HG03039 (cell line): ENCODE measurements at regions not wholly inside any gene's neighbourhood (a gene's known extent, or its start where the extent isn't known, plus 50 kb on each side); places are given as distances from the start of the nearest gene placed in this dataset.

ENCODE experiments used
- ATAC-seq: cut with Tn5 transposase; IDR thresholded peaks from one replicate; pipeline ENCODE4 v1.9.1; 2021; ENCODE audit warnings: mild to moderate bottlenecking, moderate library complexity; ENCODE audit not compliant: unreplicated experiment

DNA sequence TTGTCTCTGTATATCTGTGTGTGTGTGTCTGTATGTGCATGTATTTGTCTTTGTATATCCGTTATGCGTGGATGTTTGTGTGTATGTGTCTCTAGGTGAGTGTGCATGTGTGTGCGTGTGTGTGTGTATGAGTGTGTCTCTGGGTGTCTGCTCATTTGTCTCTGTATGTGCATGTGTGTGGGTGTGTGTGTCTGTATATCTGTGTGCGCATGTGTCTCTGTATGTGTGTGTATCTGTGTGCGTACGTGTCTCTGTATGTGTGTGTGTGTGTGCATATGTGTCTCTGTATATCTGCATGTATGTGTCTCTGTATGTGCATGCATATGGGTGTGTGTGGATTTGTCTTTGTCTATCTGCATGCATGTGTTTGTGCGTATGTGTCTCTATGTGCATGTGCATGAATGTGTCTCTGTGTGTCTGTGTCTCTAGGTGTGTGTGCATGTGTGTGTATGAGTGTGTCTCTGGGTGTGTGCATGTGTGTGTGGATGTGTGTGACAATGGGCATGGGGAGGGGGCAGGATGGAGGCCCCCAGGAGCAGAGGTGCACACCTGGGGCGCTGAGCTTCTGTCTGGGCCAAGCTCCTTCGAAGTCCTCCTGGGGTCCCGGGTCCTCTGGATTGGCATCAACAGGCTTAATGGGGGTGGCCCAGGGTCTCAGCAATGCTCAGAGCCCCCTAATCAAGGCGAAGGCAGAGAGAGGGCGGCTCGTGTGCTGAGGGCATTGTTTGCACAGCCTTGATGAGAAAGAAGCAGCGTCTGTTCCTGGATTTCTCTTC, 373.4 kb upstream of the IRX4 start:
- ATAC-seq = no peak

GRCh38 chr5:2254880-2255750, 372.4 kb upstream of the IRX4 start:
- no peak for ATAC-seq

- no peak for ATAC-seq
Observed at GRCh38 chr5:2254406-2254805, 371.7 kb upstream of the IRX4 start.

- ATAC-seq = no peak
Observed at GRCh38 chr5:2253040-2253975, 370.6 kb upstream of the IRX4 start.

DNA sequence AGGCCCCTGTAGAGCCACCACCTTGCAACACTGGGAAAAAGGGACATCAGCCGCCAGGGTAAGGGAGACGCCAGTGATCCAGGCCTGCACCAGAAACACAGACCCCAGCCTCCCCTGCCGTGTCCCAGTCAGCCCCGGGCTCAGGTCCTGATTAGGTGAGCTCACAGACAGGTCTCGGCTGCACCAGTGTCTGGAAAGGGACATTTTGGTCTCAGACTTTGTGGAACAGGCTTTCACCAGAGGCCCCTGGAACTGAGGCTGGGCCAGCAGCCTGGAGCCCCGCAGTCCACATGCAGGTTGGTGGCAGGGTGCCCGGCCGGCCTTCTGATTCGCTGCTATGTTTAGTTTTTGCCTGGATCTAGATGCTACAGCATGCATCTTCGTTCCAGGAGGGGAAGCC, 369.0 kb upstream of the IRX4 start:
- no peak for ATAC-seq

GRCh38 chr5:2251298-2251697, 368.6 kb upstream of the IRX4 start:
- ATAC-seq = no peak

- no peak for ATAC-seq
Observed at GRCh38 chr5:2250365-2250950, 367.7 kb upstream of the IRX4 start.

- no peak for ATAC-seq
Observed at GRCh38 chr5:2249442-2249841, 366.7 kb upstream of the IRX4 start.

DNA sequence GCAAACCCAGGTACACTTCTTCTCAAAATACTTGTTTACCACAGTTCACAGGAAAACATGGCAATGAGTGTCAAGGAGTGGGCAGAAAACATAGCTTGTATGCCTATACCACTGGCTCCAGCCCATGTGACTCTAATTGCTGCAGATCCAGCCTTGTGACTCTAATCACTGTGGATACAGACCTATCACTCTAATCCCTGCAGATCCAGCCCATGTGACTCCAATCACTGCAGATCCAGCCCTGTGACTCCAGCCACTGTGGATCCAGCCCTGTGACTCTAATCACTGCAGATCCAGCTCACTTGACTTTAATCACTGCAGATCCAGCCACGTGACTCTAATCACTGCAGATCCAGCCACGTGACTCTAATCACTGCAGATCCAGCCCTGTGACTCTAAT, 366.3 kb upstream of the IRX4 start:
- ATAC-seq = no peak

GRCh38 chr5:2242539-2242938, 359.8 kb upstream of the IRX4 start:
- ATAC-seq = no peak

DNA sequence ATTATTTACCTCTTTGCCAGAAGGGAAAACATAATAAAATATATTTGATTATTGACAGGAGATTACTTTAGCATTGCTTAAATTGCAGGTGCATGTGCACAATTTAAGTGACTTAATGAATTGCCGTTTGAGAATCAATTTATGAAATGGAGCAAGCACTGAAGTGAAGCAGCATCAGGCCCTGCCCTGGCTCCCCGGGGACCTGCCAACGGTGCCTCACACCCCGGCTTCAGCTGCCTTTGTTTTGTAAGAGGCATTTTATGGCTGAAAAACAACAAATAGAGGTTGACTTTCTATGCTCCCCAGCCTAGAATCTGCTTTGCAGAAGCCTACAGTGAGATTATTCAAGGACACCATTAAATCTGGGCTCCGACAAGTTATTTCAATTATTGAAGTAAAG, 359.1 kb upstream of the IRX4 start:
- ATAC-seq = no peak

GRCh38 chr5:2240118-2240904, 357.6 kb upstream of the IRX4 start:
- ATAC-seq = no peak

DNA sequence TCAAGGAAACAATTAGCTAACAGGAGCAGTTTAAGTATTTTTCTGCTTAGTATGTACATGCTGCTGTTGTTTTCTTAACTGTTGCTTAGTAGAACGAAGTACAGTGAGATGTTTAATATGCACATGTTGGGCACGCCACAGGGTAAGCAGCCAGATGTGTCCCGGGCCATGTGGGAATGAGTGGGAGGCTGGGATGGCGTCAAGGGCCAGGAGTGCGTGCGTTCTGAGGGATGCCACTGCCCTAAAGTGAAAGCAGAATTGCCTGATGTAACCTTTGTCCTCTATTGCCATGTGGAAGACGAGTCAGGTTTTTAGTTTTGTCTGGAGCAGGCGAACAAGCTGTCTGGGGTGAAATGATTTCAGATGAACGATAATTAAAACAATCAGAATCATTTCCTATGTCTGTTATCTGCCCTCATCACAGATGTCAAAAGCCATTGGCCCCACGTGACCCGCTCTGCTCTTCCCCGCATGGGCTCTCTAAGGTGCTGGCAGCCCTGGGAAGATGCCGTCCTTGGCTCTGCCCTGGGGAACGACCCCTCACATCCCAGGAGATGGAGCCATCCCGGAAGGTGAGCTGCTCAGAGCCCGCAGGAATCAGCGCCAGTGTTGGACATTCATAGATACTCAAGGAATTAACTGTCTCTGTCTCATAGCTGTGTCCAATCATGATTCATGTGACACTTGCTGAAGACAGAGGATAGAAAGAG, 356.6 kb upstream of the IRX4 start:
- no peak for ATAC-seq

- ATAC-seq = no peak
Observed at GRCh38 chr5:2238732-2239131, 356.0 kb upstream of the IRX4 start.

GRCh38 chr5:2227433-2227832, 344.7 kb upstream of the IRX4 start:
- ATAC-seq = no peak

DNA sequence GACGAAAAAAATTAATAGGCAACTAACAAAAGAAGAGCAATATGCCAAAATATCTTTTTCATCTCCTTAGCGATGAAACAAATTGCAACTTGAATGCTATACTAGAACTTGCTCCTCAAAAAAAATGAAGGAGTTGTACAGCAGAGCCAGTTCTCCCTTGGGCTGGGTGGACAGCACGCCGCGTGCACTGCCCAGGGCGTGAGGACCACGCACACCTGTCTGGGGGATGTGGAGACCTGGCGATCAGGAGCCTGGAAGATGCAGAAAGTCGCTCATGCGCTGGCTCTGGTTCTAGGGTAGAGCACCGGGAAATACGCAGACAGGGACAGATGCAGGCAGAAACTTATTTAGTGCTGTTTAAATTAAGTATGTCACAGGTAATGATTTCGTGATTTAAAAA, 342.0 kb upstream of the IRX4 start:
- no peak for ATAC-seq

DNA sequence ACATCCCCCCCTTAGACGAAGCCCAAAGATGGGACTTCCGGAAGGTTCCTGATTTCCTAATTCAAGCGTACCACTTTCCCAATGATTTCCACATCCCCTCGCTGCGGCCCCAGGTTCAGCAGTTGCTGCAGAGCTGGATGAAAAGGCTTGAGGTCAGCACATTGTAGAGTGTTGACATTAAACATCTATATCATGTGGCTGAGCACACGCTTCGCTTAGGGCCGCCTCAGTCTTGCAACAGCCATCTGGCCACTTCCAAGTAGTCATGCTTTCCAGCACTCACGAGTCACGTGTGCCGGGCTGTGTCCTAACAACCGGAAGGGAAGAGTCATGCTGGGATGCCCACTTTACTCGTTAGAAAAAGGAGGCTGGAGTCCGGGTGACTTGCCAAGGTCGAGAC, 340.6 kb upstream of the IRX4 start:
- no peak for ATAC-seq

- ATAC-seq = no peak
Observed at GRCh38 chr5:2222246-2222992, 339.7 kb upstream of the IRX4 start.

DNA sequence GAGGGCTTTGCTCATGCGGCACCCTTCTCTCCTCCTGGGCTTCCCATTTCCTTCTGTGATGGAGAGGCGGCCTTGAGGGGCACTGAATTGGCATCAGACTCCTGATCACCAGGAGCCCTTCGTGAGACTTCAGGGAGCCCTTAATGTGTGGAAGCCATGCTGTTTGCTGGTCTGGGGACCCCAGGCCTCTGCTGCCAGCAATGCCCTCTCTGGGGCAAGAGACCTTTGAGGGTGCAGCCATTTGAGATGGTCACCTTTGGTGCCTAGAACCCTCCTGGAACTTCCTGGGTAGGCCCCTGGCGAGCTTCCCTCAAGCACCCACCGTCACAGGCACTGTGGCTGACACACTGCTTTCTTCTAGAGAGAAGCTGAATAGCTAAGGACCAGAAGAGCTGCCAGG, 338.7 kb upstream of the IRX4 start:
- no peak for ATAC-seq
